K562 (cell line): ENCODE measurements at regions not wholly inside any gene's neighbourhood (a gene's known extent, or its start where the extent isn't known, plus 50 kb on each side); places are given as distances from the start of the nearest gene placed in this dataset.

Experiments used
- ATF1 ChIP-seq, 2 experiments: fragments of 450-650 bp in 1 of 2; IDR thresholded peaks; 2 replicates each; pipeline ENCODE4 v1.6.1; 2016; ENCODE audit warnings: missing compliant biosample characterization in 1 of 2, missing genetic modification characterization in 1 of 2
- CREB1 ChIP-seq, 2 experiments: sonication (generic) in 1 of 2; formaldehyde crosslinking in 1 of 2; IDR thresholded peaks; 2 replicates each; pipeline versions ENCODE4 v1.6.1 to v1.8.0; 2012 to 2022; ENCODE audit warnings: inconsistent platforms in 1 of 2, mild to moderate bottlenecking in 1 of 2, missing genetic modification reagents in 1 of 2, moderate library complexity in 1 of 2
- EP300 ChIP-seq: IDR thresholded peaks from 2 replicates; pipeline ENCODE4 v1.6.1; 2012; ENCODE audit warnings: low read length, improper control_type of control experiment
- ESRRA ChIP-seq: fragments of 450-650 bp; IDR thresholded peaks from 2 replicates; pipeline ENCODE4 v1.6.1; 2014; ENCODE audit warnings: low read depth, mild to moderate bottlenecking, moderate library complexity, borderline replicate concordance
- ETV5 ChIP-seq: sonication (generic); formaldehyde crosslinking; IDR thresholded peaks from 2 replicates; pipeline ENCODE4 v1.4.0; 2020; ENCODE audit warnings: low read depth, mild to moderate bottlenecking, missing genetic modification reagents
- KLF6 ChIP-seq: fragments of 250-450 bp; sonication (Bioruptor Pico); IDR thresholded peaks from 2 replicates; pipeline ENCODE4 v1.4.0; 2020; ENCODE audit warnings: mild to moderate bottlenecking, moderate library complexity, borderline replicate concordance
- NBN ChIP-seq: fragments of 450-650 bp; IDR thresholded peaks from 2 replicates; pipeline ENCODE4 v1.6.1; 2016; ENCODE audit warnings: low read depth, mild to moderate bottlenecking
- POLR2A ChIP-seq: fragments of 450-650 bp; conservative IDR thresholded peaks from 2 replicates; pipeline ENCODE4 v1.6.1; 2016
- SAFB ChIP-seq: fragments of 200-400 bp; formaldehyde crosslinking; IDR thresholded peaks from 2 replicates; pipeline ENCODE4 v1.6.1; 2017; ENCODE audit warnings: low read depth, low read length, borderline replicate concordance
- SIN3B ChIP-seq: fragments of 450-650 bp; IDR thresholded peaks from 2 replicates; pipeline ENCODE4 v1.6.1; 2017; ENCODE audit warnings: low read depth, mild to moderate bottlenecking, moderate library complexity
- TFAM ChIP-seq: fragments of 250-450 bp; sonication (Bioruptor Pico); conservative IDR thresholded peaks from 2 replicates; pipeline ENCODE4 v1.5.0; 2021; ENCODE audit warnings: mild to moderate bottlenecking, moderate library complexity
- ZBTB40 ChIP-seq, 2 experiments: fragments of 450-650 bp in 1 of 2; sonication (generic) in 1 of 2; formaldehyde crosslinking in 1 of 2; IDR thresholded peaks; 2 replicates each; pipeline versions ENCODE4 v1.7.1 to v1.9.0; 2016 to 2022; ENCODE audit warnings: inconsistent platforms in 1 of 2, mild to moderate bottlenecking in 1 of 2, missing genetic modification reagents in 1 of 2
- ZNF253 ChIP-seq: fragments of 250-450 bp; sonication (Bioruptor Pico); conservative IDR thresholded peaks from 2 replicates; pipeline ENCODE4 v1.6.1; 2021; ENCODE audit warnings: mild to moderate bottlenecking
- ZNF280A ChIP-seq: fragments of 450-650 bp; IDR thresholded peaks from 2 replicates; pipeline ENCODE4 v1.6.1; 2018; ENCODE audit warnings: mild to moderate bottlenecking, low read depth; ENCODE audit not compliant: partially characterized antibody
- ZNF507 ChIP-seq: conservative IDR thresholded peaks from 2 replicates; pipeline ENCODE4 v1.6.1; 2017; ENCODE audit warnings: missing genetic modification characterization, missing compliant biosample characterization
- ZNF561 ChIP-seq: fragments of 450-650 bp; formaldehyde crosslinking; conservative IDR thresholded peaks from 2 replicates; pipeline ENCODE4 v1.4.0; 2020; ENCODE audit warnings: mild to moderate bottlenecking, moderate library complexity

- TF ChIP-seq ZBTB40 (IDR thresholded peaks at IDR 0.05) (peak; percentile 49), ZBTB40 (CRISPR knock-in tag; IDR thresholded peaks at IDR 0.05) (no peak), ESRRA (peak; percentile 87; the same call in 1 of the 2 replicates), ATF1 (CRISPR knock-in tag; IDR thresholded peaks at IDR 0.05) (no peak), ATF1 (tag; IDR thresholded peaks at IDR 0.05) (peak; percentile 99), TFAM (no peak), ZNF561 (CRISPR knock-in tag) (peak; percentile 98), ZNF253 (peak; percentile 97), ETV5 (CRISPR knock-in tag) (peak; percentile 89), CREB1 (IDR thresholded peaks at IDR 0.05) (peak; percentile 90), CREB1 (CRISPR knock-in tag; IDR thresholded peaks at IDR 0.05) (peak; percentile 72; the same call in 1 of the 2 replicates), EP300 (peak; percentile 100), POLR2A (no peak), ZNF280A (no peak), NBN (peak; percentile 100), KLF6 (CRISPR knock-in tag) (peak; percentile 100), SIN3B (peak; percentile 13; the same call in 1 of the 2 replicates), ZNF507 (tag) (peak; percentile 87), SAFB (no peak)
Observed at GRCh38 chr7:138257459-138258196, 181.4 kb downstream of the AKR1D1 start (continued).
